ENCODE measurements at regions not wholly inside any gene's neighbourhood (a gene's known extent, or its start where the extent isn't known, plus 50 kb on each side); places are given as distances from the start of the nearest gene placed in this dataset.

DNA sequence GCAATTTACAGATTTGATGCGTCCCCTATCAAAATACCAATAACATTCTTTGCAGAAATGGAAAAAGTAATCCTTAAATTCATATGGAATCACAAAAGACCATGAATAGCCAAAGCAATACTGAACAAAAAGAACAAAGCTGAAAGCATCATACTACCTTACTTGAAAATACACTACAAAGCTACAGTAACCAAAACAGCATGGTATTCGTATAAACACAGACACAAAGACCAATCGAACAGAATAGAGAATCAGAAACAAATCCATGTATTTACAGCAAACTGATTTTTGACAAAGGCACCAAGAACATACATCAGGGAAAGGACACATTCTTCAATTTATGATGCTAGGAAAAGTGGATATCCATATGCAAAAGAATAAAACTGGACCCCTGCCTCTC is 206.5 kb upstream of the PDE10A start:
- TF ChIP-seq JUN (CRISPR knock-in tag; IDR thresholded peaks at IDR 0.05): no peak
- TF ChIP-seq ZBTB21 (CRISPR knock-in tag; IDR thresholded peaks at IDR 0.05; ENCODE audit: borderline replicate concordance): no peak
- no peak for TF ChIP-seq ZNF423 (CRISPR knock-in tag; IDR thresholded peaks at IDR 0.05)
- TF ChIP-seq SMAD3 (CRISPR knock-in tag; IDR thresholded peaks at IDR 0.05; ENCODE audit: borderline replicate concordance): no peak
- no peak for TF ChIP-seq ZNF396 (CRISPR knock-in tag; IDR thresholded peaks at IDR 0.05; ENCODE audit: borderline replicate concordance)
- no peak for TF ChIP-seq NFYB (CRISPR knock-in tag; conservative IDR thresholded peaks at IDR 0.05; ENCODE audit: low read depth)
- TF ChIP-seq CTCF (IDR thresholded peaks at IDR 0.05): no peak
- no peak for TF ChIP-seq PRRX2 (CRISPR knock-in tag; IDR thresholded peaks at IDR 0.05)
- TF ChIP-seq, protein P1, sequence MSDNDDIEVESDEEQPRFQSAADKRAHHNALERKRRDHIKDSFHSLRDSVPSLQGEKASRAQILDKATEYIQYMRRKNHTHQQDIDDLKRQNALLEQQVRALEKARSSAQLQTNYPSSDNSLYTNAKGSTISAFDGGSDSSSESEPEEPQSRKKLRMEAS (CRISPR knock-in tag; IDR thresholded peaks at IDR 0.05): no peak
- TF ChIP-seq ELF4 (CRISPR knock-in tag; IDR thresholded peaks at IDR 0.05; ENCODE audit: low read depth): no peak
- no peak for TF ChIP-seq FOXP1 (CRISPR knock-in tag; IDR thresholded peaks at IDR 0.05; ENCODE audit: borderline replicate concordance)
- no peak for TF ChIP-seq ETV6 (CRISPR knock-in tag; IDR thresholded peaks at IDR 0.05)
- TF ChIP-seq ATF1 (CRISPR knock-in tag; IDR thresholded peaks at IDR 0.05): no peak
- TF ChIP-seq RELA (CRISPR knock-in tag; IDR thresholded peaks at IDR 0.05; ENCODE audit: borderline replicate concordance): no peak
